SK-N-SH (cell line): ENCODE measurements at regions not wholly inside any gene's neighbourhood (a gene's known extent, or its start where the extent isn't known, plus 50 kb on each side); places are given as distances from the start of the nearest gene placed in this dataset.

Experiments
- CTCF ChIA-PET: fragments of 300-600, 350-600 bp; formaldehyde crosslinking; extraction: SDS; loops from one replicate; lab custom pipeline; 2021; lab: Yijun Ruan, JAX
- POLR2A ChIA-PET: fragments of 350-600 bp; sonication (Branson Sonifier 250); formaldehyde crosslinking; extraction: SDS; loops from one replicate; lab custom pipeline; 2020; ENCODE audit warnings: antibody characterized with exemption, inconsistent platforms; lab: Yijun Ruan, JAX
- DNase-seq: peaks from one replicate; pipeline ENCODE4 v3.0.0; 2012
- H2AFZ ChIP-seq: fragments of 200-600 bp; sonication (generic); 2 replicates; pipeline ENCODE4 v1.8.1; 2016; ENCODE audit warnings: antibody characterized with exemption, mild to moderate bottlenecking, low read depth
- H3F3A ChIP-seq: fragments of 200-600 bp; sonication (generic); replicated peaks from 2 replicates; pipeline ENCODE3; 2016; ENCODE audit warnings: antibody characterized with exemption, mild to moderate bottlenecking; ENCODE audit not compliant: insufficient read depth
- H3K27ac ChIP-seq, 2 experiments: fragments of 200-500 bp in 1 of 2; fragments of 200-600 bp in 1 of 2; sonication (Bioruptor generic) in 1 of 2; sonication (generic), shearing (Covaris generic) in 1 of 2; 2 replicates each; pipeline versions ENCODE4 v1.5.1 to v1.6.1; 2014 to 2016; ENCODE audit warnings: low read depth in 2 of 2, inconsistent platforms in 1 of 2, low read length in 1 of 2, mild to moderate bottlenecking in 1 of 2, mixed read lengths in 1 of 2
- H3K27me3 ChIP-seq: fragments of 200-600 bp; sonication (generic), shearing (Covaris generic); 2 replicates; pipeline ENCODE4 v1.6.1; 2016; ENCODE audit warnings: mixed run types; ENCODE audit not compliant: insufficient read depth
- H3K36me3 ChIP-seq, 2 experiments: fragments of 200-500 bp in 1 of 2; fragments of 200-600 bp in 1 of 2; sonication (Bioruptor generic) in 1 of 2; sonication (generic) in 1 of 2; replicated peaks in 1 of 2; 2 replicates each; pipeline versions ENCODE3 to v1.5.1; 2014 to 2016; ENCODE audit warnings: low read length in 1 of 2, mild to moderate bottlenecking in 1 of 2; ENCODE audit not compliant: insufficient read depth in 2 of 2, control insufficient read depth in 1 of 2
- H3K4me1 ChIP-seq, 2 experiments: fragments of 200-500 bp in 1 of 2; fragments of 200-600 bp in 1 of 2; sonication (Bioruptor generic) in 1 of 2; sonication (generic), shearing (Covaris generic) in 1 of 2; 2 replicates each; pipeline versions ENCODE4 v1.5.1 to v1.6.1; 2014 to 2016; ENCODE audit warnings: low read depth in 1 of 2, low read length in 1 of 2, mixed run types in 1 of 2; ENCODE audit not compliant: insufficient read depth in 2 of 2, control insufficient read depth in 1 of 2
- H3K4me2 ChIP-seq: fragments of 200-600 bp; sonication (generic), shearing (Covaris generic); 2 replicates; pipeline ENCODE4 v1.6.1; 2017; ENCODE audit warnings: mixed run types
- H3K4me3 ChIP-seq, 2 experiments: fragments of 200-500 bp in 1 of 2; fragments of 200-600 bp in 1 of 2; sonication (Bioruptor generic) in 1 of 2; sonication (generic), shearing (Covaris generic) in 1 of 2; 2 replicates each; pipeline versions ENCODE4 v1.5.1 to v1.8.1; 2014 to 2016; ENCODE audit warnings: low read depth in 2 of 2, inconsistent platforms in 1 of 2, low read length in 1 of 2, mild to moderate bottlenecking in 1 of 2, mixed read lengths in 1 of 2, moderate library complexity in 1 of 2
- H3K79me2 ChIP-seq: fragments of 200-600 bp; sonication (generic); 2 replicates; pipeline ENCODE4 v1.8.1; 2017; ENCODE audit warnings: mild to moderate bottlenecking; ENCODE audit not compliant: insufficient read depth
- H3K9ac ChIP-seq: fragments of 200-600 bp; sonication (generic); 2 replicates; pipeline ENCODE4 v1.6.1; 2017; ENCODE audit warnings: mixed run types
- H3K9me2 ChIP-seq: fragments of 200-600 bp; sonication (generic); 2 replicates; pipeline ENCODE4 v1.6.1; 2017; ENCODE audit warnings: mixed run types
- H3K9me3 ChIP-seq: fragments of 200-600 bp; sonication (generic); 2 replicates; pipeline ENCODE4 v1.6.1; 2017; ENCODE audit warnings: mixed run types, mild to moderate bottlenecking, moderate library complexity
- H4K20me1 ChIP-seq: fragments of 200-600 bp; sonication (generic); 2 replicates; pipeline ENCODE4 v1.6.1; 2017; ENCODE audit warnings: mild to moderate bottlenecking, mixed run types; ENCODE audit not compliant: insufficient read depth
- FOSL2 ChIP-seq: IDR thresholded peaks from 2 replicates; pipeline ENCODE4 v1.4.0; 2012; ENCODE audit warnings: low read depth, mild to moderate bottlenecking, moderate library complexity, borderline replicate concordance
- FOXJ3 ChIP-seq: sonication (generic); formaldehyde crosslinking; IDR thresholded peaks from 2 replicates; pipeline ENCODE4 v1.5.1; 2020; ENCODE audit warnings: mild to moderate bottlenecking, missing genetic modification reagents
- FOXM1 ChIP-seq: IDR thresholded peaks from 2 replicates; pipeline ENCODE4 v1.4.0; 2012; ENCODE audit warnings: low read depth, mild to moderate bottlenecking
- RAD21 ChIP-seq: IDR thresholded peaks from 2 replicates; pipeline ENCODE4 v1.6.1; 2012; ENCODE audit warnings: mild to moderate bottlenecking, low read length
- SIN3A ChIP-seq: IDR thresholded peaks from 2 replicates; pipeline ENCODE4 v1.6.1; 2012; ENCODE audit warnings: low read depth, mild to moderate bottlenecking, low read length, moderate library complexity, borderline replicate concordance
- TEAD4 ChIP-seq: IDR thresholded peaks from 2 replicates; pipeline ENCODE4 v1.4.0; 2012; ENCODE audit warnings: mild to moderate bottlenecking, borderline replicate concordance; ENCODE audit not compliant: insufficient read depth
- WGBS: methylation state at CpG from one replicate; pipeline ENCODE4 v1.1.6; 2017; ENCODE audit warnings: low lambda C conversion rate; 5-methylcytosine and 5-hydroxymethylcytosine counted together
- TF ChIP-seq, protein P1 (sequence below): fragments of 200-600 bp; sonication (generic); IDR thresholded peaks from 2 replicates; pipeline ENCODE4 v1.6.1; 2017; ENCODE audit warnings: antibody characterized with exemption, mild to moderate bottlenecking, moderate library complexity
- TF ChIP-seq, protein P2 (sequence below): fragments of 150-350 bp; IDR thresholded peaks from 2 replicates; pipeline ENCODE4 v1.6.1; 2016; ENCODE audit warnings: mild to moderate bottlenecking, low read depth, low read length

DNA sequence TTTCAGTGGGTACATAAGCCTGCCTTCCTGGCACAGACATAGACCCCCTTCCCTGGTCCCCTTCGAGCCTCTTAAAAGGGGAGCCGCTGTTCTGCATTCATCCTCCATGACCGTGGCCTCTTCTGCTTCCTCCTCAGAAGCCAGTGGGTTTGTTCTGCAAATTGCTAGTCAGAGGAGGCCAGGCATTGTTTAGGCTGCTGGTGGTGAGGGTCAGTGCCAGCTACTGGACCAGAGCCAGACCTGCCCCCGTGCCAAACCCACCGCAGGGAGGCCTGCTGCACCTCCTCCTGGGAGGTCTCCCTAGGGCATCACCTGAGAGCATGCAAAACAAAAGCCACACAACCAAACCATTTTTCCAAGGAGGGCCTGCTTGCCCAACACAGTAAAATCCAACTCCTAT lies 178.4 kb downstream of the MIS18A start:
- CTCF ChIA-PET, result interaction anchor here (1.3 to 2.2 kb wide), 4 partner anchors 9 to 156 kb away, joined by 3 to 6 read pairs (median 4); no protein-coding TSS in a partner anchor

DNA sequence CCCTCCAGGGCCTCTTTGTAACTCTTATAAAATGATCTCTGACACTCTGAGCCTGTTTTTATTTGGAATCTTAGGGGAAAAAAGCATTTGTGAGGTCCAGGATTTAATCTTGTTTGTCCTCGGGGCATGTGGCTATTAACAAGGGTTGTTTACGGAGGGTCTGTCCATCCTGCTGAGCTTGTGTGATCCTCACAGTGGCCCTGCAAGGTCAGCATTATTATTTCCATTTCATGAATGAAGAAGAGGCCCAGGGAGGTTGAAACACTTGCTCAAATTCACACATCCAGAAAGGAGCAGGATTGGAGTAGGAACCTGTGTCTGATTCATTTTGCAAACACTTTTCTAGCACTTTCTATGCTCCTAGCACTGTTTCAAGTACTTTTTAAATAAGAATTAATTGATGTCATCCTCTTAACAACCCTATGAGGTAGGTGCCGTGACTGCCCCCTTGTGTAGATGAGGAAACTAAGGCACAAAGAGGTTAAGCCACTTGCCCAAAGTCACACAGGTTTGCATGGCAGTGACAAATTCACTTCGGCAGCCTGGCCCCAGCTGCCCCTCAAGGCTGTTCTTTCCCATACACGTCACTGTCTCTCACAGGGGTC lies 178.9 kb downstream of the MIS18A start:
- Histone ChIP-seq H3K9me3 (no peaks in the 10 kb centered on the region), H3K9me2 (no peaks in the 10 kb centered on the region), H3K4me3 (no peak overlapping the region), H3K79me2 (no peaks in the 10 kb centered on the region), H3K27me3 (no peaks in the 10 kb centered on the region), H3K4me2 (no peak overlapping the region), H3K27ac (no peak overlapping the region; a peak in 1 of 4 replicates), H3F3A (no peaks in the 10 kb centered on the region), H4K20me1 (no peaks in the 10 kb centered on the region), H3K4me1 (peaks cover 0 to 18% of the 10 kb centered on the region in 2 experiments; a peak in 2 of 4 replicates)
- CTCF ChIA-PET, result interaction anchor here (0.8 to 2.2 kb wide), 6 partner anchors 9 to 234 kb away, joined by 3 to 6 read pairs (median 4); no protein-coding TSS in a partner anchor
- 64% methylated on average over 5 of the region's 5 CpGs for WGBS
- POLR2A ChIA-PET, result no interaction called here
- peak; percentile 49 for TF ChIP-seq RAD21
- TF ChIP-seq, protein P1, sequence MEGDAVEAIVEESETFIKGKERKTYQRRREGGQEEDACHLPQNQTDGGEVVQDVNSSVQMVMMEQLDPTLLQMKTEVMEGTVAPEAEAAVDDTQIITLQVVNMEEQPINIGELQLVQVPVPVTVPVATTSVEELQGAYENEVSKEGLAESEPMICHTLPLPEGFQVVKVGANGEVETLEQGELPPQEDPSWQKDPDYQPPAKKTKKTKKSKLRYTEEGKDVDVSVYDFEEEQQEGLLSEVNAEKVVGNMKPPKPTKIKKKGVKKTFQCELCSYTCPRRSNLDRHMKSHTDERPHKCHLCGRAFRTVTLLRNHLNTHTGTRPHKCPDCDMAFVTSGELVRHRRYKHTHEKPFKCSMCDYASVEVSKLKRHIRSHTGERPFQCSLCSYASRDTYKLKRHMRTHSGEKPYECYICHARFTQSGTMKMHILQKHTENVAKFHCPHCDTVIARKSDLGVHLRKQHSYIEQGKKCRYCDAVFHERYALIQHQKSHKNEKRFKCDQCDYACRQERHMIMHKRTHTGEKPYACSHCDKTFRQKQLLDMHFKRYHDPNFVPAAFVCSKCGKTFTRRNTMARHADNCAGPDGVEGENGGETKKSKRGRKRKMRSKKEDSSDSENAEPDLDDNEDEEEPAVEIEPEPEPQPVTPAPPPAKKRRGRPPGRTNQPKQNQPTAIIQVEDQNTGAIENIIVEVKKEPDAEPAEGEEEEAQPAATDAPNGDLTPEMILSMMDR, result peak; percentile 8; the same call in 1 of the 2 replicates
- TF ChIP-seq, protein P2, sequence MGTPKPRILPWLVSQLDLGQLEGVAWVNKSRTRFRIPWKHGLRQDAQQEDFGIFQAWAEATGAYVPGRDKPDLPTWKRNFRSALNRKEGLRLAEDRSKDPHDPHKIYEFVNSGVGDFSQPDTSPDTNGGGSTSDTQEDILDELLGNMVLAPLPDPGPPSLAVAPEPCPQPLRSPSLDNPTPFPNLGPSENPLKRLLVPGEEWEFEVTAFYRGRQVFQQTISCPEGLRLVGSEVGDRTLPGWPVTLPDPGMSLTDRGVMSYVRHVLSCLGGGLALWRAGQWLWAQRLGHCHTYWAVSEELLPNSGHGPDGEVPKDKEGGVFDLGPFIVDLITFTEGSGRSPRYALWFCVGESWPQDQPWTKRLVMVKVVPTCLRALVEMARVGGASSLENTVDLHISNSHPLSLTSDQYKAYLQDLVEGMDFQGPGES, result no peak
- TF ChIP-seq, all 33 proteins: peak for 2
- no peak overlapping the region for H2AFZ ChIP-seq
- no peaks in the 10 kb centered on the region for H3K36me3 ChIP-seq
- H3K9ac ChIP-seq, result no peak overlapping the region
- DNase-seq, result peak; percentile 40

More for the DNA sequence above, 178.4 kb downstream of the MIS18A start:
- POLR2A ChIA-PET, result no interaction called here
- Histone ChIP-seq H3K79me2 (no peaks in the 10 kb centered on the region), H3F3A (no peaks in the 10 kb centered on the region), H3K4me2 (no peak overlapping the region), H4K20me1 (no peaks in the 10 kb centered on the region), H2AFZ (no peak overlapping the region), H3K9ac (no peak overlapping the region), H3K9me3 (no peaks in the 10 kb centered on the region), H3K4me1 (peaks cover 0 to 18% of the 10 kb centered on the region in 2 experiments; a peak in 2 of 4 replicates), H3K9me2 (no peaks in the 10 kb centered on the region), H3K27ac (no peak overlapping the region; a peak in 1 of 4 replicates), H3K27me3 (no peaks in the 10 kb centered on the region), H3K36me3 (no peaks in the 10 kb centered on the region), H3K4me3 (no peak overlapping the region)
- no peak for DNase-seq
- 60% methylated on average over 4 of the region's 5 CpGs for WGBS
- no peak for TF ChIP-seq FOXM1
- TF ChIP-seq SIN3A, result no peak
- TF ChIP-seq FOSL2, result no peak
- no peak for TF ChIP-seq FOXJ3 (CRISPR knock-in tag)
- no peak for TF ChIP-seq TEAD4
